AG08396 (cell line): ENCODE measurements at regions not wholly inside any gene's neighbourhood (a gene's known extent, or its start where the extent isn't known, plus 50 kb on each side); places are given as distances from the start of the nearest gene placed in this dataset.

Experiments used
- DNase-seq: peaks from one replicate; pipeline ENCODE4 v3.0.0; 2012; ENCODE audit warnings: low spot score, mixed read lengths

GRCh38 chr7:130970196-130970595, 236.2 kb upstream of the KLF14 start:
- no peak for DNase-seq

DNA sequence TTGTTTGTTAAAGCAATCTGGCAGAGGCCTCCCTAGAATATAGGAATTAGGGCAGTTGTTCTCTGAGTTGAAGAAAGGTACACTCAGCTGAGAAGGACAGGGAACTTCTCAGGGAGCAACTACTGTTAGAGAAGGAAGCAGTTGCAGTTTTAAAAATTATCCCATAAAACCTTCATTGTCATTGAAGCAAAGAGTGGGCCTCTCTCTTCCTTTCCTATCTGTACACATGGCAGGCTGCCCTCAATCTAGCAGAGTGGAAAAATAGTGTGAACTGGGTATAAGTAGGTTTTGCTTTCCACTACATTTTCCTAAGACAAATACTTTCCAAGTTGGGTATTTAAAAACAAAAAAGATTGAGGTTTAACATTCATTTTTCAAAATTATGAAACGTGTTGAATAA, 236.7 kb upstream of the KLF14 start:
- DNase-seq = no peak

- no peak for DNase-seq
Observed at GRCh38 chr7:130971297-130971696, 237.3 kb upstream of the KLF14 start.

DNA sequence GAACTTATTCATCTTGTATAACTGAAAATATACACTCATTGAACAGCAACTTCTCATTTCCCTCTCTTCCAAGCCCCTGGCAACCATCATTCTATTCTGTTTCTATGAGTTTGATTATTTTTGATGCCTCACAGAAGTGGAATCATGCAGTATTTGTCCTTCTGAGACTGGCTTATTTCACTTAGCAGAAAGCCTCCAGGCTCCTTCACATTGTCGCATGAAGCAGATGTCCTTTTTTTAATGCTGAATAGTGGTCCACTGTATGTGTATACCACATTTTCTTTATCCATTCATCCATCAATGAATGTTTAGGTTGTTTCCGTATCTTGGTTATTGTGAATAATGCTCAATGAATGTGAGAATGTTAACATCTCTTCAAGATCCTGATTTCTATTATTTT, 238.2 kb upstream of the KLF14 start:
- DNase-seq = no peak

- no peak for DNase-seq
Observed at GRCh38 chr7:130973637-130974036, 239.6 kb upstream of the KLF14 start.

DNA sequence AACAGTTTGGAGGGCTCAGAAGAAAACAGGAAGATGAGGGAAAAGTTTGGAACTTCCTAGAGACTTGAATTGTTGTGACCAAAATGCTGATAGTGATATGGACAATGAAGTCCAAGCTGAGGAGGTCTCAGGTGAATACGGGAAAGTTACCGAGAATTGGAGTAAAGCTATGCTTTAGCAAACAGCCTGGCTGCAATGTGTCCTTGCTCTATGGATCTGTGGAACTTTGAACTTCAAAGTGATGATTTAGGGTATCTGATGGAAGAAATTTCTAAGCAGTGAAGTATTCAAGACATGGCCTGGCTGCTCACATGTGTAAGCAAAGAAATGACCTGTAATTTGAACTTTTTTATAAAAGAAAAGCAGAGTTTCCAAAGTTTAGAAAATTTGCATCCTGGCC, 240.2 kb upstream of the KLF14 start:
- no peak for DNase-seq

DNA sequence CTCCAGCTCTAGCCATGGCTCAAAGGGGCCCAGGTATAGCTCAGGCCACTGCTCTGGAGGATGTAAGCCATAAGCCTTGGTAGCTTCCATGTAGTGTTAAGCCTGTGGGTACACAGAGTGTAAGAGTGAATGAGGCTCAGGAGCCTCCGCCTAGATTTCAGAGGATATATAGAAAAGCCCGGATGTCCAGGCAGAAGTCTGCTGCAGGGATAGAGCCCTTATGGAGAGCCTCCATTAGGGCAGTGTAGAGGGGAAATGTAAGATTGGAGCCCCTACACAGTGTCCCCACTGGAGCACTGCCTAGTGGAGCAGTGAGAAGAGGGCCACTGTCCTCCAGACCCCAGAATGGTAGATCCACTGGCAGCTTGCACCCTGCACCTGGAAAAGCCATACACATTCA, 240.8 kb upstream of the KLF14 start:
- no peak for DNase-seq

DNA sequence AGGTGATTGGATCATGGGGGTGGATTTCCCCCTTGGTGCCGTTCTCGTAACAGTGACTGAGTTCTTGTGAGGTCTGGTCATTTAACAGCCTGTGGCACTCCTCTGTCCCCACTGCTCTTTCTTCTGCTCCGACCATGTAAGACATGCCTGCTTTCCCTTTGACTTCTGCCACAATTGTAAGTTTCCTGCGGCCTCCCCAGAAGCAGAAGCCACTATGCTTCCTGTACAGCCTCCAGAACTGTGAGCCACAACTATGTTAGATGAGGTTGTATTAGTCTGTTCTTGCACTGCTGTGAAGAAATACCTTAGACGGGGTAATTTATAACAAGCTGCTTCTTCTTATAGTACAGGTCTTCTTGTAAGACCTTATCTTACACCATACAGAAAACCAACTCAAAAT, 241.7 kb upstream of the KLF14 start:
- no peak for DNase-seq

- DNase-seq = no peak
Observed at GRCh38 chr7:130982160-130982638, 248.2 kb upstream of the KLF14 start.

DNA sequence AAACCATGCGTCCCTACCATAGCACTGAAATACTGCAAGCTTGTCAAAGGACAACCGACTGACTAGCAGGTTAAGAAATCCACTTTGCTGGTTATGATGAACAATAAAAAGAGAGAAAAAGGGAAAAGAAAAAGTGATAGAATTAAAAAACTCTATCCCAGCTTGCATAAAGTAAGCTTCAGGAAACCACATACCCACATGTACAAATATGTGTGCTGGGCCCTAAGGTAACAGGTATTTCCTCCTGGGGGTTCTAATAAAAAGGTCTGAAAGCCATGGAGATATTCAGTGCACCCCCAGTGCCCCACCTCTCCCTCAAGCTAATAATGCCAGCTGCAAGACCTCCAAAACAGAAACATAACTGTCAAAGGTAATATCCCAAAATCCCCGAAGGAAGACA, 248.6 kb upstream of the KLF14 start:
- no peak for DNase-seq

GRCh38 chr7:130985361-130985760, 251.4 kb upstream of the KLF14 start:
- no peak for DNase-seq

- no peak for DNase-seq
Observed at GRCh38 chr7:130986261-130986690, 252.3 kb upstream of the KLF14 start.

DNA sequence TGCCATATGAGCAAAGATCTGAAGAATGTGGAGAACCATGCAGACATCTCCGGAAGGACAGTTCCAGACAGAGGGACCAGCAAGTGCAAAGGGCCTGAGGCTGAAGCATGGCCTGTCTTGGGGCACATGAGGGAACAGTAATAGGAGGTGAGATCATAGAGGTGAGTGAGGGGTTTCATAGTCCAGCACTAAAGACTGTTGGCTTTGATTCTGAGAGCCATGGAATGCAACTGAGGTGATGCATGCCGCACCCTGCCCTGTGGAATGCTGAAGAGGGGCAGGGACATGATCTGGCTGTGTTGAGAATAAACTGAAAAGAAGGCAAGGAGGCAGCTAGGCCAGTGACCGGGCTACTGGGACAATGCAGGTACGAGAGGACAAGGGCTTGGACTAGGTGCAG, 253.1 kb upstream of the KLF14 start:
- no peak for DNase-seq

DNA sequence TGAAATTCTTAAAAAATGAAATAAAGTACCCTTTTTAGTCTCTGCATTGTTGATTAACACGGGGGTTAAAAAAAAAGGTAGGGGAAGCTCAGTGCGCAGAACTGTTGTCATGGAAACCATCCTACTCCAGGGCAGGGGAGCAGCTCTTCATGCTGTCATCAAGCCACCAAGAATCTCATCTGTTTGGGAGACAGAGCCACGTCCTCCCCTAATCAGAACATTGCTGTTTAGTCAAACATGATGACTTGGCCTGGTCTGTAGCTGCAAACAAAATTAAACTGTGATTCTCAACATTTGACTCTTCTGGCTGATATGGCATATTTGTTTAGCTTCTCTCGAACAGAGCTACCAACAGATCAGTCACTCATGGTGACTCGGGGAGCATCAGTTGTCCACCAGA, 254.4 kb upstream of the KLF14 start:
- DNase-seq = peak; percentile 31

- DNase-seq = no peak
Observed at GRCh38 chr7:130989101-130989795, 255.2 kb upstream of the KLF14 start.

- DNase-seq = no peak
Observed at GRCh38 chr7:130990178-130990832, 256.3 kb upstream of the KLF14 start.

GRCh38 chr7:130993671-130994365, 259.8 kb upstream of the KLF14 start:
- DNase-seq = no peak

DNA sequence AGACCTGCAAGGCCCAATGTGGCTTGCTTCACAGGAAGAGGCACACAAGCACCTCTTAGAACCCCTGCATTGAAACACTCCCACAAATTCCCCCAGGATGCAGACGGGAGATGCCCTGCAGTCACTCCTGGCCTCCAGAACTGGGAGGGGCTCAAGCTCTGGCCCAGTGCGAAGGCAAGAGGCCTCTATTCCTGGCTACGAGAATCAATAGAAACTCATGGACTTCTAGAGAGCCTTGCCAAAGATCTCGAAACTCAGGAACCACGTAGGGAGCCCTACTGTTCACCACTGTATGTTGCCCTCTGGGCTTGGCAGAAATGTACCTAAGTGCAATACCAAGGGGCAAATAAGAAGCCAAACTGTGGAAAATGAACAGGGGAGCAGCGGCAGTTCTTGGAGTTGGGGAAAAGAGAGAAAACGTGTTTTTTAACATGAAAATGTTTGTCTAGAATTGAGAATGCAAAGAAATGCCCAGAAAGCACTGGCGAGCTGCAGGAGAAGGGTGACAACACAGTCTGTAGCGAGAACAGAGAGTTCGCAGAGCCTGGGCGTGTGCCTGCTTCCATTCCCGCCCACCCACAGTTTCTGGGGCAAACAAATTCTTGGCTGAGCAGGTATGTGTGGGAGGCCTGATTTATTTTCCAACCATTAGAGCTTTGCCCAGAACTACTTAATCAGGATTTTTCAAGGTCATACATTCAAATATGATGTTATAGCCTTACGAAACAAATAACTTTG, 260.5 kb upstream of the KLF14 start:
- DNase-seq = no peak

DNA sequence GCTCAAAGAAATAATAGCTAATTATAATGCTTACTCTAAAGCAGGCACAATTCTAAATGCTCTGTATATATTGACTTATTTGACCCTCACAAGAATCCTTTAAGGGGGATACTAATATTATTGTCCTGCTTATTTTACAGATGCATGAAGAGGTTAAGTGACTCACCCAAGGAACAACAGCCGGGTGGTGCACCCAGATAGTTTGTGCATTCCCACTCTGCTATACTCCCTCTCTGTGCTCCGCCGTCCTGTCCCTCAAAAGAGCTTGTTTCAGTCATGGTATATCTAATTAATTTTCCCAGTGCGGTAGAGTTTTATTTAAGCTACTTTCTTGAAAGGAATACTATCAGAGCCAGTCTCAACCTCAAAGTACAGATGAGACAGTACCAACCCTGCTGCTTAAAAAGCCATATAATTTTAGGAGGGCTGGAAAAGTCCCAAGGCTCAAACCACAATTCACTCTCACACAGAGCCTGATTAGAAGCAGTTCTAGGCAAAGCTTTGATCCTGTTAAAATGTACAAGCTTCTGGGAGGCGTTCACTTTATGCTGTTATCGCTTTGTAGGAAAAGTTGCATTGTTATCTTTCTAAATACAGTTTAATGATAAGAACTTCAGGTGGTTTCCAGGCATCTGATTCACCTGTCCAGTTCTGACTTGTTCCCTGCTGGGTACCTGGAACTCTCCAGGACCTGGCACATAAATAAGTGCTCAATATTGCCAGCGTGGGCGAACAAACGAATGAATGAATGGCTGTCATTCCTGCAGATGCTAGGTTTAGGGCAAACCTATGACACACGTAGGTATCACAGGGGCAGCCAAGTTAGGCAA, 261.5 kb upstream of the KLF14 start:
- no peak for DNase-seq

DNA sequence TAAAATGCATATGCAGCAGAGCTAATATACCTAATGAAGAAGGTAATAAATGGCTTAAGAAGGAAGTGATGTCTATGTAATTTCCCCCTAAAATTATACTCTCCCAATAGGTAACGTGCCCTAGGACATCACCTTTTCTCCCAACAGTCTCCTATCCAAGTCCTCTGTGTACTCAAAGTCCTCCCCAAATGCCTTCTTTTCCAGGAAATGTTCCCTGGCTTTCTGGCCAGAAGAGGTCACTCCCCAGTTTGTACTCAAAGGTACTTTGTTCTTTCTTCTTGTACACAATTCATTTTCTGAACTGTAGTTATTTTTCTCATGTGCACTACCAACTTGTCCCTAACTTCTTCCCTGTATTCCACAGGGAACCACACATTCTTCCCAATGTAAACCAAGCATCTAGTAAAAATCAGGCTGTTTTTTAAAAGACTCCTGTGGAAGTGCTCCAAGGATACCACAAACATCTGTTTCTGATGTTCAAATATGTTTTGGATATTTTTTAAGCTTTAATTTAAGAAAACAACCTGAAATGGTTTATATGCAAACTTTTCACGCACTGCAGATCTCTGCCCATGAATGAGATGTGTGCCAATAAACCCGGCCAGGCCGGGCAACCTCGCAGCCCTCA, 262.3 kb upstream of the KLF14 start:
- no peak for DNase-seq

DNA sequence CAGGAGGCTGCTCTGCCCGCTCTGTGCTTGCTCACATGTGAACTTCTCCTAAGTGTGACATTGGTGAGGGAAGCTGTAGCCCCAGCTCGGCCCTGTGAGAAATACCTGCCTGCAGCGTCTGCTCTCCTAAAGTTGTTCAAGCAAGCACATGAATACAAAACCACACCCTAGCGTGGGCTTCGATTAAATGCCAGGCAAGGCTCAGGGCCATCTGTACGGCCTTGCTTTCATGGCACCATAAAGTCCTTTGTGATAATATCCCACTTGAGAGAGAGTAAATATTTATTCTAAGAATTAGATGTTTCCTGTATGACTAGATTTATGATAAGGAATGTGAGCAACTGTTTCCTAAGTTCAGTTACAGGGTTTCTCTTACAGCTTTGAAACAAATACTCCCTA, 262.8 kb upstream of the KLF14 start:
- DNase-seq = no peak
